Skeletal muscle tissue (tissue), 3 donors: ENCODE measurements at regions not wholly inside any gene's neighbourhood (a gene's known extent, or its start where the extent isn't known, plus 50 kb on each side); places are given as distances from the start of the nearest gene placed in this dataset.

ENCODE experiments used
- H3K27ac ChIP-seq: one replicate; pipeline ENCODE4 v1.7.0; 2013; ENCODE audit warnings: mild to moderate bottlenecking, low read depth, low read length, inconsistent platforms
- H3K27me3 ChIP-seq, 3 donors: one replicate each; pipeline ENCODE4 v1.7.0; 2013; ENCODE audit warnings: low read length in 3 of 3; ENCODE audit not compliant: control insufficient read depth in 3 of 3, insufficient read depth in 3 of 3
- H3K36me3 ChIP-seq, 3 donors: one replicate each; pipeline ENCODE4 v1.7.0; 2013; ENCODE audit warnings: low read length in 3 of 3; ENCODE audit not compliant: control insufficient read depth in 3 of 3, insufficient read depth in 3 of 3
- H3K4me1 ChIP-seq, 3 donors: one replicate each; pipeline ENCODE4 v1.7.0; 2013; ENCODE audit warnings: low read length in 3 of 3, mild to moderate bottlenecking in 3 of 3; ENCODE audit not compliant: control insufficient read depth in 3 of 3, insufficient read depth in 3 of 3
- H3K4me3 ChIP-seq, 3 donors: one replicate each; pipeline ENCODE4 v1.7.0; 2013; ENCODE audit warnings: low read length in 3 of 3
- H3K9ac ChIP-seq, 3 donors: one replicate each; pipeline ENCODE4 v1.7.0; 2013; ENCODE audit warnings: low read length in 3 of 3, mild to moderate bottlenecking in 3 of 3, moderate library complexity in 2 of 3, low read depth in 1 of 3
- H3K9me3 ChIP-seq, 3 donors: one replicate each; pipeline ENCODE4 v1.7.0; 2013; ENCODE audit warnings: low read length in 3 of 3; ENCODE audit not compliant: control insufficient read depth in 3 of 3
- donor health status: Osteomylitis.

DNA sequence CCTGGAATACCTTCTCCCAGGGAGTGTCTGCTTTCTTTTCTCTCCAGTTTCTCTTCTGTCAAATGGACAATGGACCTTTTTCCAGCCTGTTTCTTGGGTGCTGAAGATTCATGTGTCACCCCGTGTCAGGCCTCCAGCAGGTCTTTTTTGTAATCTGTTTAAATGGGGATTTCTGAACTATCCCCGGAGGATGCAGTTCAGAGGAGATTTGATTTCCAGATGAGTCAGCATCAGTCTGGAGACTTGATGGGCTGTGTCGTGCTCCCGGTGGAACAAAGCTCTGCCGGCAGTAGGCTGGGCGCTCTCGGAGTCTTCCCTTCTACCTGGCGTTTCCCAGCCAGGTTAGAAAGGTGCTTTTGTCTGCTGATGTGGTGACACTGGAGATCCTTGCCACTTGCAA lies 440.6 kb downstream of the HS3ST3B1 start:
- Histone ChIP-seq H3K4me3 (no peak overlapping the region), H3K36me3 (no peaks in the 10 kb centered on the region), H3K27ac (no peak overlapping the region), H3K9ac (no peak overlapping the region), H3K9me3 (no peaks in the 10 kb centered on the region), H3K4me1 (peaks cover 0 to 2% (median 0%) of the 10 kb centered on the region in 3 donors), H3K27me3 (no peaks in the 10 kb centered on the region)

DNA sequence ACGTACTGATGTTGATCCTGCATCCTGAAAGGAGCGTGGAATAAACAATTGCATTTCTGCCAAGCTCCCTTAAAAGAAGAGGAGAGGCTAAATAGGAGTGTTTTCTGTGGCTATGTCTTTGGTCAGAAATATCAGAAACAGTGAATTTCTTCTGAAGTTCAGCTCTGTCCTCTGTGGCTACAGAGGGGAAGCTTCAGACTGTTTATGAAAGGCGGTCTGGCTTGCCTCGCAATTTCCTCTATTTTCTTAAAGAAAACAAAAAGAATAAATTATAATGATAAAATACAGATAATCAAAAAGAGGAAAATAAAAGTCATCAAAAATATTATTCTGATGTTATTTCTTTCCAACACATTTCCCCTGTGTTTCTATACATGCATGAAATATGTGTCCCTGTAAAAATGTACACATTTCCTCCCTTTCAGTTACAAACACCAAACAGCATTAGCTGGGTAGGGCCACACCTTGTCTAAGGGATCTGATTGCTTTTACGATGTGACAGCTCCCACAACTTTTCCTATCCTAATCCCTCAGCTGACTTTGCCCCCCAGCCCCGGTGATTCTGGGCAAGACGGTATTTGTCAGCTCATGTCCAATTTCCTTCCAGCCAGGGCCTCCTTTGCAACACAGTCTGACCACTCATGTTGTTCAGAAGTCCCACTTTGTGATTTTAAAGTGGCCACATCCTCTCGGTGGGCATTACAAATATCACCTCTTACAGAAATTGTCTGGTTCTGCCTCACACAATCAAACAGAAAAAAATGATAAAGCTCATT lies 439.0 kb downstream of the HS3ST3B1 start:
- Histone ChIP-seq H3K9ac (no peak overlapping the region), H3K27ac (no peak overlapping the region), H3K36me3 (no peaks in the 10 kb centered on the region), H3K4me3 (no peak overlapping the region), H3K27me3 (no peaks in the 10 kb centered on the region), H3K4me1 (peaks cover 0 to 2% (median 0%) of the 10 kb centered on the region in 3 donors), H3K9me3 (no peaks in the 10 kb centered on the region)

GRCh38 chr17:14738652-14738988 lies 437.7 kb downstream of the HS3ST3B1 start:
- no peaks in the 10 kb centered on the region for H3K36me3 ChIP-seq
- no peak overlapping the region for H3K27ac ChIP-seq
- H3K4me3 ChIP-seq: no peak overlapping the region
- peaks cover 0 to 2% (median 0%) of the 10 kb centered on the region in 3 donors for H3K4me1 ChIP-seq
- H3K27me3 ChIP-seq: no peaks in the 10 kb centered on the region
- H3K9me3 ChIP-seq: no peaks in the 10 kb centered on the region
- H3K9ac ChIP-seq: no peak overlapping the region

DNA sequence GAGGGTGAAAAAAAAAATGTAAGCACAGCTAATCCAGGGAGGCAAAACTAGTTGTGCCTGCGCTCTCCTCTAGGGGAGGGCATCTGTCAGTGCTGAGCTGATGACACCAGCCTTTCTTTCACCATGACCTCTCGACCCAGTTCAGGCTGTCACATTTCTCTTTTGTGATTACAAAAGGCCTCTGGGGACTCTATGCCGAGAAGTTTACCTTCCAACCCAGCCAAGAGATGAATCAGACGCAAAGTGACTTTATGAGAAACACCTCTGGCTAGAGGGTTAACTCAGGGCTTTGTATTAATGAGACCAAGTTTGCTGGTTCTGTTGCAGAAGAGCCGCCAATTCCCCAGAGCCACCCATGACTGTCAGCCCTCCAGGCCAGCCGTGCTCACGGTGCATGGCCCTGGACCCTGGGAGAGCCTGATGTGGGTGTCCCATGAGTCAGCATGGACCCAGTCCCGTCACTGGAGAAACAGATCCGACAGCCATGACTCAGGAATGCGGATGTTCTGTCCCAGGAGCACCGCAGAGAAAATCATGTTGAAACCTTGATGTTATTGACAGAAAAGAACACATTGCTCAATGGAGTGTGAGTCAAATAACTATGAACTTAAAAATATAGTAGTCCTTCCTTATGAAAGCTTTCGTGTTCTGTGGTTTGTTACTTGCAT lies 437.2 kb downstream of the HS3ST3B1 start:
- Histone ChIP-seq H3K27me3 (no peaks in the 10 kb centered on the region), H3K9me3 (no peaks in the 10 kb centered on the region), H3K27ac (no peak overlapping the region), H3K9ac (no peak overlapping the region), H3K4me3 (no peak overlapping the region), H3K4me1 (peaks cover 0 to 2% (median 0%) of the 10 kb centered on the region in 3 donors), H3K36me3 (no peaks in the 10 kb centered on the region)

DNA sequence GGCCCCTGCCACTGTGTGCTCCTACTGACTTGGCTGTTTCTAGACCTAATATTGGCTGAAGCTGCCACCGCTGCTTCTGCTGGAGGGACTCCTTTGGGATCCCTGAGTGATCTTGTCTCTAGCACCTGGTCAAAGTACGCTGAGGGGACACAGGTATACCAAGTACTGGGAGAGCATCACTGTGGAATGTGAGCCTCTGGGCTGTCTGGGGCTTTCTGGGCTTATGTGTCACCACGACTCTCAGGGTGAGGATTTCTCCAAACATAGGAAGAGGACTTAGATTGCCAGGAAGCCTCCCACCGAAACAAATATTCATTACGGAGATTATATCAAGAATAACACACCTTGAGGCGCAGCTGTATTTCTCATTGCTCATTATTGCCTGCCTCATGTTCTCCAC lies 435.8 kb downstream of the HS3ST3B1 start:
- H3K9me3 ChIP-seq: no peaks in the 10 kb centered on the region
- no peak overlapping the region for H3K27ac ChIP-seq
- no peaks in the 10 kb centered on the region for H3K36me3 ChIP-seq
- peaks cover 0 to 2% (median 0%) of the 10 kb centered on the region in 3 donors for H3K4me1 ChIP-seq
- no peaks in the 10 kb centered on the region for H3K27me3 ChIP-seq
- H3K9ac ChIP-seq: no peak overlapping the region
- H3K4me3 ChIP-seq: no peak overlapping the region

GRCh38 chr17:14733376-14733775 lies 432.5 kb downstream of the HS3ST3B1 start:
- H3K36me3 ChIP-seq: no peaks in the 10 kb centered on the region
- H3K27me3 ChIP-seq: no peaks in the 10 kb centered on the region
- no peak overlapping the region for H3K4me3 ChIP-seq
- no peaks in the 10 kb centered on the region for H3K4me1 ChIP-seq
- H3K9me3 ChIP-seq: no peaks in the 10 kb centered on the region
- H3K27ac ChIP-seq: no peak overlapping the region
- no peak overlapping the region for H3K9ac ChIP-seq

DNA sequence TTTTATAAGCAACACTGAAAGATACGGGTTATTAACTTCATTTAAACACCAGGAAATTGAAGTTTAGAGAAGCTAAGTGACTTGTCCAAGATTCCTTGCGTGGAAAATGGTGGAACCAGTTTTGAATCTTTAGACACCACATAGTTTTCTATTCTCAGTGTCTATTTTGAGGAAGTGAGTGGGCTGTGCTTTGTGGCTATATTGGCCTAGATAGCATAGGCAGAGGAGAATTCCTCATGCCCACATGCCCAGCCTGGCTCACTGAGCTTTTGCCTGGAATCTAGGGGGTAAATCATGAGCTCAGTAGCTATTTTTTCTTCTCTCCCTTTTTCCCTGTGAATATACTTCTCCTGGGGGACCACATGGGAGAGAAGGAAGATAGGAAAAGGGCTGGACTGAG lies 431.3 kb downstream of the HS3ST3B1 start:
- Histone ChIP-seq H3K9ac (no peak overlapping the region), H3K4me1 (no peaks in the 10 kb centered on the region), H3K27ac (no peak overlapping the region), H3K4me3 (no peak overlapping the region), H3K36me3 (no peaks in the 10 kb centered on the region), H3K9me3 (no peaks in the 10 kb centered on the region), H3K27me3 (no peaks in the 10 kb centered on the region)

DNA sequence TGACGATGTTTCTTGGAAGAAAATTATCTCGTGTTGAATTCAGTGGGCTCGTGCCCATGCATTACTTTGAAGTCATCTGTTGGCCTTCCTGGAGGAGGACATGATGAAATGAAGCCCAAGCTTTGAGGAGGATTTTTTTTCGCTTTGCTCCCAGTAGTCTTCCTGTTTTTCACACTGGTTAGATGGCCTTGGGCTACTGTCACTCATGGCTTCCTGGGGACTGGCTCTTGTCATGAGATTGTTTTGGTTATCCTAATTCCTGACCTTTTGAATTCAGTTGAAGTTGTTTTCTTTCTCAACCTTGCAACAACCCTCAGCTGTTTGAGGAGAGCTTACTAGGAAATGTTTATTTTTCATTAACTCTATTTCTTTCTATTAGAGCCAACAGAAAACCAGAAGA lies 430.7 kb downstream of the HS3ST3B1 start:
- no peaks in the 10 kb centered on the region for H3K4me1 ChIP-seq
- H3K36me3 ChIP-seq: no peaks in the 10 kb centered on the region
- no peak overlapping the region for H3K4me3 ChIP-seq
- H3K9me3 ChIP-seq: no peaks in the 10 kb centered on the region
- no peak overlapping the region for H3K9ac ChIP-seq
- no peaks in the 10 kb centered on the region for H3K27me3 ChIP-seq
- H3K27ac ChIP-seq: no peak overlapping the region

DNA sequence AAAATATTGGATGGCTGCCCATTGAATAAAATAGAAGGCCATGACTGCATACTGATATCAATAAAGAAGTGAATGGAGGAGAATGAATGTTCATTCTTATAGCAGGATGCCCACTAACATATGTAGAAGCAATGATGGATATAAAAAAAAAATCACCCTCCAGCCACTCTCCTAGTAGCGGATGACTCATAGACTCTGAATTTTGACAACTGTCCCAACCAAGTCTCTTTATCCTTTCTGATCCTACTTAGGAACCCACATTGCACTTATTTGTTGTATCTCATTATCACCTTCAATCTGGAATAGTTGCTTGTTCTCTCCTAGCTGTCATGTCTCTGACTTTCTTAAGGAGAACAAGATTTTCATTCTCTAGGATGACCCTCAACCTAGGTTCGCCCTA lies 429.9 kb downstream of the HS3ST3B1 start:
- Histone ChIP-seq H3K9ac (no peak overlapping the region), H3K4me3 (no peak overlapping the region), H3K27ac (no peak overlapping the region), H3K4me1 (no peaks in the 10 kb centered on the region), H3K27me3 (no peaks in the 10 kb centered on the region), H3K36me3 (no peaks in the 10 kb centered on the region), H3K9me3 (no peaks in the 10 kb centered on the region)

- Histone ChIP-seq H3K27ac (no peak overlapping the region), H3K9me3 (peaks cover 0 to 3% (median 0%) of the 10 kb centered on the region in 3 donors), H3K36me3 (no peaks in the 10 kb centered on the region), H3K27me3 (no peaks in the 10 kb centered on the region), H3K9ac (no peak overlapping the region), H3K4me1 (no peaks in the 10 kb centered on the region), H3K4me3 (no peak overlapping the region)
Measured at GRCh38 chr17:14725729-14726128, 424.8 kb downstream of the HS3ST3B1 start.
